Kidney epithelial cell (primary cell): ENCODE measurements at regions not wholly inside any gene's neighbourhood (a gene's known extent, or its start where the extent isn't known, plus 50 kb on each side); places are given as distances from the start of the nearest gene placed in this dataset.
"Not testable (repeated sequence)": the region's sequence is repeated elsewhere in the genome, so short reads cannot be mapped to it uniquely, and the experiment has no call there.

ENCODE experiments used
- DNase-seq: peaks from one replicate; pipeline ENCODE4 v3.0.0-alpha.2; 2010; ENCODE audit warnings: low read depth
- H3K27me3 ChIP-seq: 2 replicates; pipeline ENCODE4 v1.6.0; 2011; ENCODE audit warnings: low read length; ENCODE audit not compliant: control insufficient read depth, insufficient read depth
- H3K36me3 ChIP-seq: 2 replicates; pipeline ENCODE4 v1.5.1; 2011; ENCODE audit warnings: low read length; ENCODE audit not compliant: control insufficient read depth, insufficient read depth
- H3K4me3 ChIP-seq: 2 replicates; pipeline ENCODE4 v1.5.1; 2011; ENCODE audit warnings: low read depth, mild to moderate bottlenecking, control low read depth, low read length
- CTCF ChIP-seq: IDR thresholded peaks from 2 replicates; pipeline ENCODE4 v1.5.1; 2011; ENCODE audit warnings: mild to moderate bottlenecking, moderate library complexity, low read length, control low read depth, inconsistent platforms; ENCODE audit not compliant: insufficient read depth, poor library complexity, severe bottlenecking

GRCh38 chr3:23726811-23727548, 78.8 kb upstream of the UBE2E1 start:
- H3K4me3 ChIP-seq, result no peak overlapping the region
- H3K36me3 ChIP-seq, result no peaks in the 10 kb centered on the region
- no peak for TF ChIP-seq CTCF
- no peak for DNase-seq
- H3K27me3 ChIP-seq, result no peaks in the 10 kb centered on the region

- DNase-seq, result no peak
- no peak for TF ChIP-seq CTCF
- H3K36me3 ChIP-seq, result no peaks in the 10 kb centered on the region
Observed at GRCh38 chr3:23728601-23729117, 77.1 kb upstream of the UBE2E1 start.

GRCh38 chr3:23729362-23729761, 76.4 kb upstream of the UBE2E1 start:
- not testable (repeated sequence) for H3K36me3 ChIP-seq, DNase-seq, H3K27me3 ChIP-seq, H3K4me3 ChIP-seq

More at GRCh38 chr3:23728601-23729117, 77.1 kb upstream of the UBE2E1 start:
- Histone ChIP-seq H3K4me3 (no peak overlapping the region), H3K27me3 (no peaks in the 10 kb centered on the region)

- Histone ChIP-seq H3K27me3 (no peaks in the 10 kb centered on the region), H3K4me3 (no peak overlapping the region), H3K36me3 (no peaks in the 10 kb centered on the region)
- TF ChIP-seq CTCF, result no peak
- DNase-seq, result no peak
Observed at GRCh38 chr3:23734481-23734880, 71.3 kb upstream of the UBE2E1 start.

GRCh38 chr3:23735062-23735461, 70.7 kb upstream of the UBE2E1 start:
- TF ChIP-seq CTCF, result no peak
- no peak overlapping the region for H3K4me3 ChIP-seq
- no peaks in the 10 kb centered on the region for H3K36me3 ChIP-seq
- DNase-seq, result no peak
- H3K27me3 ChIP-seq, result no peaks in the 10 kb centered on the region

- DNase-seq, result no peak
- Histone ChIP-seq H3K36me3 (no peaks in the 10 kb centered on the region), H3K27me3 (no peaks in the 10 kb centered on the region), H3K4me3 (no peak overlapping the region)
- TF ChIP-seq CTCF, result no peak
Observed at GRCh38 chr3:23735535-23736326, 70.0 kb upstream of the UBE2E1 start.
